ENCODE measurements at regions not wholly inside any gene's neighbourhood (a gene's known extent, or its start where the extent isn't known, plus 50 kb on each side); places are given as distances from the start of the nearest gene placed in this dataset.

DNA sequence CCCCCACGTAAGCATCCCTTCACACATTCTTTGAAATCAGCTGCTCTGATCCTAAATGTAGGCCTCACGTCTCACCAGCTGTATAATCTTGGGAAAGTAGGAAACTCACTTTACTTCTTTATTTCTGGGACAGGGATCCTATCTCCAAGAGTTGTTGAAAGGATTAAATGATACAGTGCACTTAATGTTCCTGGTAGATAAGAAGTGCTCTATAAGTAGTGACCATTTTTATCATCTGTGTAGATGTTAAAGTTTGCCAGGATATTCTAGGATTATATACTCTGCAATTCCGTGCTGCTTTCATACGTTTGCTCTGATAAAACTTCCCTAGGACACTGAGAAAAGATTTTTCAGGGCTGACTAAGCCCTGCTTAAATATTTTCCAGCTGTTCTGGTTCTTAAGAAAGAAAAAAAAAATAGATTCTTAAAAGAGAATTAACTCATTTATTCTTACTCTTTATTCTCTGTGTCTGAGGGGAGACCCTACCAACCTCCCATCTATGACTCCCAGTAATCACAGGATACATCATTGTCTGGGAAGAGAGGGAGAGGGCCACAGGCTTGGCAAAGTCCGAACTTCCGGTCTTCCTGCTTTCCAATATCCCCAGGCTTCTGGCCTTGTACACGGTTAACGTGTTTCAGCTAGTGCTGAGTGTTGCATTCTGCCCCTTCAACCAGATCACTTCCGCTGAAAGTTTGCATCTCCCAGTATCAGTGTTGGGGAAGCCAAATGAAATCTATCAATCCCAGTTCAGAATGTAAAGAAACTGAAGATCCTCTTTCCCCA is 269.2 kb downstream of the TRIML1 start:
- no peak overlapping the region for H3K4me3 Mint-ChIP-seq (ENCODE audit: unreplicated experiment)
- H3K9me3 Mint-ChIP-seq (ENCODE audit: unreplicated experiment): no peaks in the 10 kb centered on the region
- no peak for TF ChIP-seq CTCF (IDR thresholded peaks at IDR 0.05; ENCODE audit: partially characterized antibody, unreplicated experiment)
- no peak for DNase-seq
- no peaks in the 10 kb centered on the region for H3K36me3 Mint-ChIP-seq (ENCODE audit: unreplicated experiment)
- H3K27me3 Mint-ChIP-seq (ENCODE audit: unreplicated experiment): peaks cover 2% of the 10 kb centered on the region
- H3K4me1 Mint-ChIP-seq (ENCODE audit: low read depth, unreplicated experiment): no peaks in the 10 kb centered on the region
- no peak overlapping the region for H3K27ac Mint-ChIP-seq (ENCODE audit: unreplicated experiment)

DNA sequence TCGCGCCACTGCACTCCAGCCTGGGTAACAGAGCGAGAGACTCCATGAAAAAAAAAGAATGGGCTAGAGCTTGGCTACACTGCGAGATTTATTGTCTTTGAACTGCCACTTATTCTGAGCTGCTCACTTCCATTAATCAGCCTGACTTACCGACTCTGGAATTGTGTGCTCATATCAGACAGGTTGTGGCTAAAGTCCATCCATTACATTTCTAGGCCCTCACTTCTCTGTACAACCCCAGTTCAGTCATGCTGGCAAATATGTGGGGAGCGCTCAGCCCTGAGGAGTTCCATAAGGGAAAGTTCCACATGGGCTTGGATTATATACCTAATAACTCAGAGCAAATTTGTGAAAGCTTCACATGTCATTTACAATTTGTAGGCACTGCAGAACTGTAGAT is 270.6 kb downstream of the TRIML1 start:
- H3K4me3 Mint-ChIP-seq (ENCODE audit: unreplicated experiment): no peak overlapping the region
- H3K27me3 Mint-ChIP-seq (ENCODE audit: unreplicated experiment): peaks cover 2% of the 10 kb centered on the region
- no peaks in the 10 kb centered on the region for H3K9me3 Mint-ChIP-seq (ENCODE audit: unreplicated experiment)
- H3K27ac Mint-ChIP-seq (ENCODE audit: unreplicated experiment): no peak overlapping the region
- no peak for DNase-seq
- H3K4me1 Mint-ChIP-seq (ENCODE audit: low read depth, unreplicated experiment): no peaks in the 10 kb centered on the region
- H3K36me3 Mint-ChIP-seq (ENCODE audit: unreplicated experiment): no peaks in the 10 kb centered on the region
- TF ChIP-seq CTCF (IDR thresholded peaks at IDR 0.05; ENCODE audit: partially characterized antibody, unreplicated experiment): no peak

DNA sequence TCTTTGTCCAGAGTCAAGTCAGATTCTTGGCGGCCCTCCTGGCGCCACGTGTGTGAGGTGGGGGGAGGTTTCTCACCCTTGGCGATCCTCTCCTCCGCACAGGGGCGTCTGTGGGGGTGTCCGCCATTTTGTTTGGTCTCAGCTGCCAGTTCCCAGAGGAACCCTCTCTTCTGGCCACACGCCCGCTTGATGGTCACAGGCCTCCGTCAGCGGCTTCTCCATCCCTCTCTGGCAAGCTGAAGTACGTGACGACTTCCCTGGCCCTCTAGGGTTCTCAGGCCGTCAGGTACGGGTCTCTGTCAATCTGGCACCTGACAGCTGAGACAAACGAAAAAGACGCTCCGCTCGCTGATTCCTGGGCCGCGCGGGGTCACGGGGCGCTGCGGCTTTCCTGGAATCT is 272.6 kb downstream of the TRIML1 start:
- Mint-ChIP-seq H3K27ac (ENCODE audit: unreplicated experiment) (no peak overlapping the region), H3K4me3 (ENCODE audit: unreplicated experiment) (no peak overlapping the region), H3K9me3 (ENCODE audit: unreplicated experiment) (no peaks in the 10 kb centered on the region), H3K36me3 (ENCODE audit: unreplicated experiment) (no peaks in the 10 kb centered on the region), H3K27me3 (ENCODE audit: unreplicated experiment) (peaks cover 2% of the 10 kb centered on the region), H3K4me1 (ENCODE audit: low read depth, unreplicated experiment) (no peaks in the 10 kb centered on the region)
- TF ChIP-seq CTCF (IDR thresholded peaks at IDR 0.05; ENCODE audit: partially characterized antibody, unreplicated experiment): no peak
- no peak for DNase-seq

- no peak for TF ChIP-seq CTCF (IDR thresholded peaks at IDR 0.05; ENCODE audit: partially characterized antibody, unreplicated experiment)
- Mint-ChIP-seq H3K36me3 (ENCODE audit: unreplicated experiment) (no peaks in the 10 kb centered on the region), H3K9me3 (ENCODE audit: unreplicated experiment) (no peaks in the 10 kb centered on the region), H3K4me3 (ENCODE audit: unreplicated experiment) (no peak overlapping the region), H3K27me3 (ENCODE audit: unreplicated experiment) (peaks cover 2% of the 10 kb centered on the region), H3K4me1 (ENCODE audit: low read depth, unreplicated experiment) (no peaks in the 10 kb centered on the region), H3K27ac (ENCODE audit: unreplicated experiment) (no peak overlapping the region)
- DNase-seq: no peak
Observed at GRCh38 chr4:188412499-188412898, 273.3 kb downstream of the TRIML1 start.

GRCh38 chr4:188414441-188414840 is 275.2 kb downstream of the TRIML1 start:
- Mint-ChIP-seq H3K4me3 (ENCODE audit: unreplicated experiment) (no peak overlapping the region), H3K4me1 (ENCODE audit: low read depth, unreplicated experiment) (no peaks in the 10 kb centered on the region), H3K27ac (ENCODE audit: unreplicated experiment) (no peak overlapping the region), H3K36me3 (ENCODE audit: unreplicated experiment) (no peaks in the 10 kb centered on the region), H3K9me3 (ENCODE audit: unreplicated experiment) (no peaks in the 10 kb centered on the region), H3K27me3 (ENCODE audit: unreplicated experiment) (peaks cover 2% of the 10 kb centered on the region)
- TF ChIP-seq CTCF (IDR thresholded peaks at IDR 0.05; ENCODE audit: partially characterized antibody, unreplicated experiment): no peak
- DNase-seq: no peak

Data from glutamatergic neuron (in vitro differentiated cells).